ENCODE measurements at regions not wholly inside any gene's neighbourhood (a gene's known extent, or its start where the extent isn't known, plus 50 kb on each side); places are given as distances from the start of the nearest gene placed in this dataset.
"Not testable (repeated sequence)": the region's sequence is repeated elsewhere in the genome, so short reads cannot be mapped to it uniquely, and the experiment has no call there.

- DNase-seq, result not testable (repeated sequence)
Observed at GRCh38 chr7:112689466-112690177, 100.6 kb downstream of the TMEM168 start.

GRCh38 chr7:112692333-112692732, 97.9 kb downstream of the TMEM168 start:
- DNase-seq, result no peak

- DNase-seq, result not testable (repeated sequence)
Observed at GRCh38 chr7:112697211-112697610, 93.0 kb downstream of the TMEM168 start.

- DNase-seq, result no peak
Observed at GRCh38 chr7:112699725-112700513, 90.3 kb downstream of the TMEM168 start.

GRCh38 chr7:112701456-112701855, 88.7 kb downstream of the TMEM168 start:
- DNase-seq, result no peak

- DNase-seq, result no peak
Observed at GRCh38 chr7:112707655-112708054, 82.5 kb downstream of the TMEM168 start.

- DNase-seq, result no peak
Observed at GRCh38 chr7:112708236-112708635, 82.0 kb downstream of the TMEM168 start.
